Endothelial cell (in vitro differentiated cells): ENCODE measurements at regions not wholly inside any gene's neighbourhood (a gene's known extent, or its start where the extent isn't known, plus 50 kb on each side); places are given as distances from the start of the nearest gene placed in this dataset.

ENCODE experiments used
- DNase-seq: peaks from one replicate; pipeline ENCODE4 v3.0.0; 2021; ENCODE audit warnings: low spot score
- H3K27ac Mint-ChIP-seq: one replicate; pipeline ENCODE4 v1.8.0; 2021; ENCODE audit warnings: mixed read lengths, inconsistent platforms; ENCODE audit not compliant: unreplicated experiment
- H3K27me3 Mint-ChIP-seq: one replicate; pipeline ENCODE4 v1.8.0; 2021; ENCODE audit warnings: mild to moderate bottlenecking, moderate library complexity, mixed read lengths, inconsistent platforms; ENCODE audit not compliant: unreplicated experiment
- H3K36me3 Mint-ChIP-seq: one replicate; pipeline ENCODE4 v1.8.0; 2021; ENCODE audit warnings: mild to moderate bottlenecking, low read depth, mixed read lengths, inconsistent platforms; ENCODE audit not compliant: unreplicated experiment
- H3K4me1 Mint-ChIP-seq: one replicate; pipeline ENCODE4 v1.8.0; 2021; ENCODE audit warnings: mild to moderate bottlenecking, mixed read lengths, inconsistent platforms; ENCODE audit not compliant: unreplicated experiment
- H3K4me3 Mint-ChIP-seq: one replicate; pipeline ENCODE4 v1.8.0; 2021; ENCODE audit warnings: mild to moderate bottlenecking, mixed read lengths, inconsistent platforms; ENCODE audit not compliant: unreplicated experiment
- H3K9me3 Mint-ChIP-seq: one replicate; pipeline ENCODE4 v1.8.0; 2021; ENCODE audit warnings: mixed read lengths, inconsistent platforms; ENCODE audit not compliant: unreplicated experiment
- TF ChIP-seq, protein P1 (sequence below): fragments of 200-600 bp; sonication (generic); IDR thresholded peaks from one replicate; pipeline ENCODE4 v1.5.0; 2021; ENCODE audit warnings: antibody characterized with exemption; ENCODE audit not compliant: unreplicated experiment

DNA sequence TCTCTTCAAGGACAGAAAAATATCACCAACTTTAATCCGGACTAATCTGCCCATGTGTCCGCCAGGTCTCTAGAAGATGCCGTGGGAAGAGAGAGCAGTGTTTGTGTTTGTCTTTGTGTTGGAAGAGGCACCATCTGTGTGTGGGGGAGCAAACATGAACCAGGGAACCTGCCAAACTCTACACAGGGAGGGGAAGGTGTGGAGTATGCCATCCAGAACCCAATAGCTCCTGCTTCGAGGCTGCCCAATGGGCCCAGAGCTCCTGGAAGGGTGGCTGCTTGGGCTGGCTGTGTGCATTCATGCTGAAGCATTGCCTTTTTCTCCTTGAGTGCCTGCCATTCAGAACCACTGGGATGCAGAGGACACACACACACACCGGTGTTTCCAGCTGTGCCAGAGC, 536.2 kb downstream of the MID1IP1 start:
- no peaks in the 10 kb centered on the region for H3K36me3 Mint-ChIP-seq
- TF ChIP-seq, protein P1, sequence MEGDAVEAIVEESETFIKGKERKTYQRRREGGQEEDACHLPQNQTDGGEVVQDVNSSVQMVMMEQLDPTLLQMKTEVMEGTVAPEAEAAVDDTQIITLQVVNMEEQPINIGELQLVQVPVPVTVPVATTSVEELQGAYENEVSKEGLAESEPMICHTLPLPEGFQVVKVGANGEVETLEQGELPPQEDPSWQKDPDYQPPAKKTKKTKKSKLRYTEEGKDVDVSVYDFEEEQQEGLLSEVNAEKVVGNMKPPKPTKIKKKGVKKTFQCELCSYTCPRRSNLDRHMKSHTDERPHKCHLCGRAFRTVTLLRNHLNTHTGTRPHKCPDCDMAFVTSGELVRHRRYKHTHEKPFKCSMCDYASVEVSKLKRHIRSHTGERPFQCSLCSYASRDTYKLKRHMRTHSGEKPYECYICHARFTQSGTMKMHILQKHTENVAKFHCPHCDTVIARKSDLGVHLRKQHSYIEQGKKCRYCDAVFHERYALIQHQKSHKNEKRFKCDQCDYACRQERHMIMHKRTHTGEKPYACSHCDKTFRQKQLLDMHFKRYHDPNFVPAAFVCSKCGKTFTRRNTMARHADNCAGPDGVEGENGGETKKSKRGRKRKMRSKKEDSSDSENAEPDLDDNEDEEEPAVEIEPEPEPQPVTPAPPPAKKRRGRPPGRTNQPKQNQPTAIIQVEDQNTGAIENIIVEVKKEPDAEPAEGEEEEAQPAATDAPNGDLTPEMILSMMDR = no peak
- no peak overlapping the region for H3K27ac Mint-ChIP-seq
- H3K27me3 Mint-ChIP-seq = peaks cover 2% of the 10 kb centered on the region
- no peak overlapping the region for H3K4me3 Mint-ChIP-seq
- no peaks in the 10 kb centered on the region for H3K9me3 Mint-ChIP-seq
- DNase-seq = no peak
- H3K4me1 Mint-ChIP-seq = peaks cover 9% of the 10 kb centered on the region

DNA sequence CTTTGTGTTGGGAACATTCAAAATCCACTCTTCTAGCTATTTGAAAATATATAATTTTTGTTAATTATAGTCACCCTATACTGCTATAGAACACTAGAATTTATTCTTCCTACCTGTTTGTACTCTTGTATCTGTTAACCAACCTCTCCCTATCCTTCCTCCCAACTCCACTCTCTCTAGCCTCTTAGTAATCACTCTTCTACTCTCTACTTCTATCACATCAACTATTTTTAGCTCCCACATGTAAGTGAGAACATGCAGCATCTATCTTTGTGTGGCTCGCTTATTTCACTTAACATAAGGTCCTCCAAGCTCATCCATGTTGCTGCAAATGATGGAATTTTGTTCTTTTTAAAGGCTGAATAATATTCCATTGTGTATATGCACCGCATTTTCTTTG, 537.3 kb downstream of the MID1IP1 start:
- TF ChIP-seq, protein P1 = no peak
- Mint-ChIP-seq H3K27ac (no peak overlapping the region), H3K36me3 (no peaks in the 10 kb centered on the region), H3K4me3 (no peak overlapping the region), H3K4me1 (peaks cover 9% of the 10 kb centered on the region), H3K9me3 (no peaks in the 10 kb centered on the region), H3K27me3 (no peaks in the 10 kb centered on the region)
- no peak for DNase-seq

DNA sequence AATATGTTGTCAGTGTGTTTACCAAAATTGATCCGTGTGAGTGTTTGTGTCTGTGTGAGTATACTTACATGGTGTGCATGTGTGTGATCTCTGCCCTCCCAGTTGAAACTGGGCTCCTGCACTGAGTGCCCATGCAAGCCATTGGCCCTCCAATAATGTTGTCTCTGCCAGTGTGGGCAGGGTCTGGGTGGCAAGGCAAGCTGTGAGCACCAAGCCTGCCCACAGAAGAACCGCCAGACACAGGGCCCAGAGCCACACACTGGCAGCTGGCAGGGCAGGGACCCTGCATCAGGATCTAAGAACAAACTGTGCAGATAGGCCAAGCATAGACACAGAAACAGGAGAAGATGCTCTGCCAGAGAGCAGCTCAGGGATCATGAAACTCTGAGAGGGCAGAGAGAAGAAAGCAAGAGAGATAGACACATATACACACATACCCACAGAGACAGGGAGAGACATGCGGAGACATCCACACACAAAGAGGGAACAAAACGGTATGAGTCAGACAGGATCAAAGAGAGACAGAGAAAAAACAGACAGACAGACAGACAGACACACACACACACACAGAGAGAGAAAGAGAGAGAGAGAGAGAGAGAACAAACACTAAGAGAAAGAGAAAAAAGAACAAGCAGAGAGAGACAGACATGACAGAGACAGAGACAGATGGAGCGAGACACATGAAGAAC, 555.0 kb downstream of the MID1IP1 start:
- no peak for DNase-seq
- no peaks in the 10 kb centered on the region for H3K36me3 Mint-ChIP-seq
- H3K27me3 Mint-ChIP-seq = no peaks in the 10 kb centered on the region
- peaks cover 10% of the 10 kb centered on the region for H3K4me1 Mint-ChIP-seq
- no peaks in the 10 kb centered on the region for H3K9me3 Mint-ChIP-seq
- no peak overlapping the region for H3K27ac Mint-ChIP-seq
- TF ChIP-seq, protein P1 = no peak
- H3K4me3 Mint-ChIP-seq = no peak overlapping the region

DNA sequence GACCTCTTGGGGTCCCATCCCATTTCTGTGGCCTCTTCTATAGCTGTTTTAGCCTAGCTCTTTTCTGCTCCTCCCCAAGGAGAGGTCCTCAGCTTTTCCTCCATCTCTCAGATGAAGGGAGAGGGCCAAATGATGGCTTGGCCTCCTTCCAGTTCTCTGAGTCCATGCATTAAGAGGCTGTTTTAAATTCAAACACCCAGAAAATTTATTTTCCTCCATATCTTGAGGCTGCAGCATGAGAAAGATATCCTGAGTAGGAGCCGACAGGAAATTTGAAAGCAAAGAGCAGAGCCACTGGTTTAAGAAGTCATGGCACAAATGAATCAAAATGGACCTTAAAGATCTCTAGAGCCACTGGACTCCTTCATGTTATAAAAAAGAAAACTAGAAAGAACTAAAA, 558.8 kb downstream of the MID1IP1 start:
- DNase-seq = no peak
- Mint-ChIP-seq H3K27me3 (no peaks in the 10 kb centered on the region), H3K4me3 (no peak overlapping the region), H3K4me1 (peaks cover 10% of the 10 kb centered on the region), H3K9me3 (no peaks in the 10 kb centered on the region), H3K27ac (no peak overlapping the region), H3K36me3 (no peaks in the 10 kb centered on the region)
- TF ChIP-seq, protein P1 = no peak

DNA sequence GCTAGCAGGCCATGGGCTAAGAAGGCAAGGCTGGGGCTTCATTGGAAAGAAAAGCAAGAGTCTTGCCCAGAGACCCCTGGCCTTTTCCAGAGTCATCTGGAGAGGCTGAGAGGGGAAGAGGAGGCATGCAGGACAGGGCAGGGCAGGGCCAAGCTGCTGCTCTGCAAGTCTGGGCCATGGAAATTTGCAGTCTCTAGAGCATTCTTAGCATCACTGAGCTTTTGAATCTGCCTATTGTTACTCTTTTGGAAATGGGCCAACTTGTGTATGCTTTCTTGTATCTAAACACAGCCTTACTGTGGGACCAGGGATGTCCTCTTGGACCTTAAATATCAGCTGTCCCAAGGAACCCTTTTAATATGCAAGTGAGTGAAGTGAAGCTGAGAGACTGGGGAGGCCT, 560.5 kb downstream of the MID1IP1 start:
- TF ChIP-seq, protein P1 = no peak
- Mint-ChIP-seq H3K27me3 (no peaks in the 10 kb centered on the region), H3K9me3 (no peaks in the 10 kb centered on the region), H3K36me3 (no peaks in the 10 kb centered on the region), H3K4me1 (no peaks in the 10 kb centered on the region), H3K4me3 (no peak overlapping the region), H3K27ac (no peak overlapping the region)
- DNase-seq = no peak
